ENCODE measurements at regions not wholly inside any gene's neighbourhood (a gene's known extent, or its start where the extent isn't known, plus 50 kb on each side); places are given as distances from the start of the nearest gene placed in this dataset.

DNA sequence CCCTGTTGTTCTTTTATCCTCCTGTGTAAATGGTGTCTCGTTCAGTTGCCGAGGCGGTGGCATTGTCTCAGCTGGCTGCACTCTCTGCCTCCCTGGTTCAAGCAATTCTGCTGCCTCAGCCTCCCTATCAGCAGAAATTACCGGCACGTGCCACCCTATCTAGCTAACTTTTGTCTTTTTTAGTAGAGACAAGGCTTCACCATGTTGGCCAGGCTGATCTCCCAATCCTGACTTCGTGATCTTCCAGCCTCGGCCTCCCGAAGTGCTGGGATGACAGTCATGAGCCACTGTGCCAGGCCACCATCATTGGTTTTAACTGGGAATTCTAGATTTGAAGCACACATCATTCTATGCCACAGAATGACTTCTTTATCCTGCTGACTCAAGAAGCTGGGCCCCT, 175.3 kb upstream of the ALG10B start:
- TF ChIP-seq, protein P1, sequence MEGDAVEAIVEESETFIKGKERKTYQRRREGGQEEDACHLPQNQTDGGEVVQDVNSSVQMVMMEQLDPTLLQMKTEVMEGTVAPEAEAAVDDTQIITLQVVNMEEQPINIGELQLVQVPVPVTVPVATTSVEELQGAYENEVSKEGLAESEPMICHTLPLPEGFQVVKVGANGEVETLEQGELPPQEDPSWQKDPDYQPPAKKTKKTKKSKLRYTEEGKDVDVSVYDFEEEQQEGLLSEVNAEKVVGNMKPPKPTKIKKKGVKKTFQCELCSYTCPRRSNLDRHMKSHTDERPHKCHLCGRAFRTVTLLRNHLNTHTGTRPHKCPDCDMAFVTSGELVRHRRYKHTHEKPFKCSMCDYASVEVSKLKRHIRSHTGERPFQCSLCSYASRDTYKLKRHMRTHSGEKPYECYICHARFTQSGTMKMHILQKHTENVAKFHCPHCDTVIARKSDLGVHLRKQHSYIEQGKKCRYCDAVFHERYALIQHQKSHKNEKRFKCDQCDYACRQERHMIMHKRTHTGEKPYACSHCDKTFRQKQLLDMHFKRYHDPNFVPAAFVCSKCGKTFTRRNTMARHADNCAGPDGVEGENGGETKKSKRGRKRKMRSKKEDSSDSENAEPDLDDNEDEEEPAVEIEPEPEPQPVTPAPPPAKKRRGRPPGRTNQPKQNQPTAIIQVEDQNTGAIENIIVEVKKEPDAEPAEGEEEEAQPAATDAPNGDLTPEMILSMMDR (IDR thresholded peaks at IDR 0.05) = no peak
- TF ChIP-seq POLR2A (IDR thresholded peaks at IDR 0.05) = no peak

Data from heart left ventricle (tissue), 13 donors.